ENCODE measurements at regions not wholly inside any gene's neighbourhood (a gene's known extent, or its start where the extent isn't known, plus 50 kb on each side); places are given as distances from the start of the nearest gene placed in this dataset.

DNA sequence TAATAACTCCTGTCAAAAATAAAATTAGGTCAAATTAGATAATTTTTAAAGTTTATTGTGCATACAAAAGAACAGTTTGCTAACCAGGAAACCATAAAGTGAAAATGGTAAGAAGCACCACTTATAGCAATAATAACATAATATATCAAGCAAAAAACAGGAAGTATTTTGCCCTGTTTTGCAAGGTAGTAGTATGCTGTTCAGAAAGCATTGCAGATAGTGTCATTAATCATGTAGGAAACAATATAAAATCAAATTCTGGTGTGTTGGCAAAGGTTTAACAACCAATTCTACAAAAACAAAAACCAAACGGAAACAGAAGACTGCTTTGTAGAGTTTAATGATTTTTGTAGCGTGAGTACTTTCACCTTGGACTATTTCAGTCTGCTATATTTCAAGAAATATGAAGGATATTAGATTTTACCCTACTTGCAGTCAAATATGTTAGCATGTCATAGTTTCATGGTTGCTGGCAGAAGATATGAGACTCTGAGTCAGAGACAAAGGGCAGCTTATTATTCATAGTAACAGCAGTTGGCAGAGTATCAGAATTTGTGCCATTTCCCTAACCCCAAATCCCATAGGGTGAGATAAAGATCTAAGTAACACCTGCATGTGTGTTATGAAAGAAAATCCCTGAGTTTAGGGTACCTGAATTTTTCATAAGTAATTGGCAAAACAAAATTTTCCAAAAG lies 729.0 kb upstream of the BRINP3 start:
- no peaks in the 10 kb centered on the region for H3K4me1 Mint-ChIP-seq
- H3K9me3 Mint-ChIP-seq = peaks cover 2% of the 10 kb centered on the region
- DNase-seq (ENCODE audit: low read depth, low spot score) = no peak
- no peaks in the 10 kb centered on the region for H3K36me3 Mint-ChIP-seq (ENCODE audit: low read depth)
- no peaks in the 10 kb centered on the region for H3K27me3 Mint-ChIP-seq (ENCODE audit: low read depth)
- no peak overlapping the region for H3K27ac Mint-ChIP-seq (ENCODE audit: unreplicated experiment)
- TF ChIP-seq, protein P1, sequence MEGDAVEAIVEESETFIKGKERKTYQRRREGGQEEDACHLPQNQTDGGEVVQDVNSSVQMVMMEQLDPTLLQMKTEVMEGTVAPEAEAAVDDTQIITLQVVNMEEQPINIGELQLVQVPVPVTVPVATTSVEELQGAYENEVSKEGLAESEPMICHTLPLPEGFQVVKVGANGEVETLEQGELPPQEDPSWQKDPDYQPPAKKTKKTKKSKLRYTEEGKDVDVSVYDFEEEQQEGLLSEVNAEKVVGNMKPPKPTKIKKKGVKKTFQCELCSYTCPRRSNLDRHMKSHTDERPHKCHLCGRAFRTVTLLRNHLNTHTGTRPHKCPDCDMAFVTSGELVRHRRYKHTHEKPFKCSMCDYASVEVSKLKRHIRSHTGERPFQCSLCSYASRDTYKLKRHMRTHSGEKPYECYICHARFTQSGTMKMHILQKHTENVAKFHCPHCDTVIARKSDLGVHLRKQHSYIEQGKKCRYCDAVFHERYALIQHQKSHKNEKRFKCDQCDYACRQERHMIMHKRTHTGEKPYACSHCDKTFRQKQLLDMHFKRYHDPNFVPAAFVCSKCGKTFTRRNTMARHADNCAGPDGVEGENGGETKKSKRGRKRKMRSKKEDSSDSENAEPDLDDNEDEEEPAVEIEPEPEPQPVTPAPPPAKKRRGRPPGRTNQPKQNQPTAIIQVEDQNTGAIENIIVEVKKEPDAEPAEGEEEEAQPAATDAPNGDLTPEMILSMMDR (conservative IDR thresholded peaks at IDR 0.05) = no peak
- H3K4me3 Mint-ChIP-seq = no peak overlapping the region

DNA sequence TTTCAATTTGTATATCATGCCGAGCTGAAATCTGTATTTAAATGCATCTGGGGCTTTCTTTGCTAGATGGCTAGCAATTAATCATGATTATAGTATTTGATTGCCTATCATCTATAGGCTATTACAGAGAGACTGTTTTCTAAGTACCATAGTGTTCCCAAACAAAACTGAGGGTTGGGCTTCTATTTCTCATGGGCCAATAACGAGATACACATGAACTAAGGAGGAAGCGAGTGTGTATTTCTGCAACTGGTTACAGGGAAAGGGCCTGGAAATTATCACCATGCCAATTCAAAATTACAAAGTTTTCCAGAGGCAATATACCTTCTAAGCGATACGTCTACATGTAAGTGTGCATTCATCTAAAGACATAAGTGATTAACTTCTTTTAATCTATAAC lies 744.5 kb upstream of the BRINP3 start:
- Mint-ChIP-seq H3K27ac (ENCODE audit: unreplicated experiment) (no peak overlapping the region), H3K27me3 (ENCODE audit: low read depth) (no peaks in the 10 kb centered on the region), H3K4me1 (no peaks in the 10 kb centered on the region), H3K4me3 (no peak overlapping the region), H3K9me3 (peaks cover 7% of the 10 kb centered on the region), H3K36me3 (ENCODE audit: low read depth) (peaks cover 3% of the 10 kb centered on the region)
- DNase-seq (ENCODE audit: low read depth, low spot score) = no peak
- TF ChIP-seq, protein P1 (conservative IDR thresholded peaks at IDR 0.05) = no peak

DNA sequence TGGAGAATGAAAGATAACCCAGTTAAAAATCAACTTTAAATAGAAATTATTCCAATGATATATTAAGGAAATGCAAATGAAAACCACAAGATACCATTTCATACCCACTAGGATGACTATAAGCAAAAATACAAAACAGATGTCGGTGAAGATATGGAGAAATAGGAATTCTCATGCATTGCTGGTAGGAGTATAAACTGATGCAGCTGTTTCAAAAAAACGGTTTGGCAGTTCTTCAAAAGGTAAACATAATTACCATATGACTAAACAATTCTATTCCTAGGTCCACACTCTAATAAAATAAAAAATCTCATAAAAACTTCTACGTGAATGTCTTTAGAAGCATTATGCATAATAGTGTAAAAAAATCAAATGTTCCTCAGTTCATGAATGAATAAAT lies 763.3 kb upstream of the BRINP3 start:
- no peak for DNase-seq (ENCODE audit: low read depth, low spot score)
- Mint-ChIP-seq H3K4me1 (no peaks in the 10 kb centered on the region), H3K9me3 (peaks cover 4% of the 10 kb centered on the region), H3K36me3 (ENCODE audit: low read depth) (no peaks in the 10 kb centered on the region), H3K27me3 (ENCODE audit: low read depth) (no peaks in the 10 kb centered on the region), H3K4me3 (no peak overlapping the region), H3K27ac (ENCODE audit: unreplicated experiment) (no peak overlapping the region)
- TF ChIP-seq, protein P1 (conservative IDR thresholded peaks at IDR 0.05) = no peak

DNA sequence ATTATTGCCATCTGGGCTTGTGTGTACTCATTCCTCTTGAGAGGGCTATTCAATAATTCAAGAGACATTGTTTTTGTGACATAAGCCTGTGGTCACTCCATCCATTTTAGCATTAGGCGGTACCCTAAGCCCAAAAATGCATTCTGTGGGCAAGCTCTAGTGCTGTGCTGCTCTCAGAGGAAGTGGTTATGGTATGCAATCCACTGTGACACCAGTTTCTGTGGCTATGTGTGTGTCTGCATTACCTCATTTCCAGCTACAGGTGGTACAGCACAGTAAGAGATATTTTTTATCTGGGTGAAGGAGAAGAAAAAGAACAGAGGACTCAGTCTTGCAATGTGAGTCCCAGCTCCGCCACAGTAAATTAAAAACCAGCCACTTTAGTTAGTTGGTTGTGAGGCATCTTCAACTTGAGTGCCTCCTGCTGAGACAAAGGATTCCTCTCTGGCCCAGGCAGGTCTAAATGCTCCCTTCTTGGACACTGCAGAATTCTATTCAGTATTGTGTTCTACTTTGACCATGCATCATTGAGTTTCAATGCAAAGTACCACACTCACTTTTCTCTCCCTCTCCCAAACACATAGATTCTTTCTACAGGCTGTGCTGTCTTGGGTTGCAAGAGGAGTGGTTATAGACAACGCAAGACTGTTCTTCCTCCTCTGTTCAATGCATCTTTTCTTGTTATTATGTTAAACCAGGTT lies 777.8 kb upstream of the BRINP3 start:
- Mint-ChIP-seq H3K27ac (ENCODE audit: unreplicated experiment) (no peak overlapping the region), H3K27me3 (ENCODE audit: low read depth) (no peaks in the 10 kb centered on the region)
- DNase-seq (ENCODE audit: low read depth, low spot score) = no peak

DNA sequence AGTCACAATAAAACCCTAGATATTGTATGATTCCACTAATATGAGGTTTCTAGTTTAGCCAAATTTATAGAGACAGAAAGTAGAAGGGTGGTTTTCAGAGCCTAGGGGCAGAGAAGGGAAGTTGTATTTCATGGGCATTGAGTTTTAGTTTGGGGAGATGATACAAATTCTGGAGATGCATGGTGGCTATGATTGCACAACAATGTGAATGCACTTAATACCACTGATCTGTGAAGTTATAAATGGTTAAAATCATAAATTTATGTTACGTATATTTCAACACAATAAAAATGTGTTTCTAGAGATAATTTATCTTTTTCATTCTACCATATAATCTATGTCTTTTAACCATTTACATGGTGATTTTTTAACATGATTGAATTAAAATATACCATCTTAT lies 779.3 kb upstream of the BRINP3 start:
- H3K4me1 Mint-ChIP-seq = peaks cover 8% of the 10 kb centered on the region
- no peak overlapping the region for H3K27ac Mint-ChIP-seq (ENCODE audit: unreplicated experiment)
- DNase-seq (ENCODE audit: low read depth, low spot score) = no peak
- H3K4me3 Mint-ChIP-seq = no peak overlapping the region
- H3K27me3 Mint-ChIP-seq (ENCODE audit: low read depth) = no peaks in the 10 kb centered on the region
- peaks cover 5% of the 10 kb centered on the region for H3K36me3 Mint-ChIP-seq (ENCODE audit: low read depth)
- H3K9me3 Mint-ChIP-seq = peaks cover 9% of the 10 kb centered on the region
- TF ChIP-seq, protein P1 (conservative IDR thresholded peaks at IDR 0.05) = no peak

More for the DNA sequence above, 777.8 kb upstream of the BRINP3 start:
- no peak overlapping the region for H3K4me3 Mint-ChIP-seq
- H3K36me3 Mint-ChIP-seq (ENCODE audit: low read depth) = peaks cover 5% of the 10 kb centered on the region
- peaks cover 9% of the 10 kb centered on the region for H3K9me3 Mint-ChIP-seq
- H3K4me1 Mint-ChIP-seq = peaks cover 8% of the 10 kb centered on the region
- TF ChIP-seq, protein P1 (conservative IDR thresholded peaks at IDR 0.05) = no peak

Data from neural crest cell (in vitro differentiated cells).